AG04450 (cell line): ENCODE measurements at regions not wholly inside any gene's neighbourhood (a gene's known extent, or its start where the extent isn't known, plus 50 kb on each side); places are given as distances from the start of the nearest gene placed in this dataset.

Experiments used
- CTCF ChIA-PET: fragments of 300-600, 350-600 bp; formaldehyde crosslinking; extraction: SDS; loops from one replicate; lab custom pipeline; 2022; ENCODE audit warnings: antibody characterized with exemption, inconsistent platforms; lab: Charles Lee
- POLR2A ChIA-PET: fragments of 350-600 bp; formaldehyde crosslinking; extraction: SDS; loops from one replicate; lab custom pipeline; 2021; ENCODE audit warnings: antibody characterized with exemption, inconsistent platforms; lab: Yijun Ruan, JAX
- DNase-seq: peaks from one replicate; pipeline ENCODE4 v3.0.0-alpha.2; 2011; ENCODE audit warnings: low read depth, low spot score
- H3K27ac ChIP-seq: one replicate; pipeline ENCODE4 v1.5.1; 2012; ENCODE audit warnings: low read depth, low read length, control low read depth
- H3K27me3 ChIP-seq: one replicate; pipeline ENCODE4 v1.6.0; 2012; ENCODE audit warnings: low read length; ENCODE audit not compliant: control insufficient read depth, insufficient read depth
- H3K4me3 ChIP-seq: 2 replicates; pipeline ENCODE4 v1.5.1; 2011; ENCODE audit warnings: mild to moderate bottlenecking, low read depth, low read length, control low read depth
- H3K9me3 ChIP-seq: 2 replicates; pipeline ENCODE4 v1.5.1; 2012; ENCODE audit warnings: low read length; ENCODE audit not compliant: control insufficient read depth, insufficient read depth
- CTCF ChIP-seq: IDR thresholded peaks from 2 replicates; pipeline ENCODE4 v1.5.1; 2011; ENCODE audit warnings: low read depth, low read length, control low read depth, inconsistent platforms

- POLR2A ChIA-PET: no interaction called here
- Histone ChIP-seq H3K4me3 (no peak overlapping the region), H3K27me3 (no peaks in the 10 kb centered on the region), H3K9me3 (no peaks in the 10 kb centered on the region), H3K27ac (no peak overlapping the region)
- no peak for DNase-seq
- CTCF ChIA-PET: interaction anchor here (10.0 kb wide), 1 partner anchor 445 kb away, joined by 212 read pairs; no protein-coding TSS in a partner anchor
- no peak for TF ChIP-seq CTCF
Measured at GRCh38 chr6:160927416-160927815, 64.2 kb upstream of the MAP3K4 start.

- no peaks in the 10 kb centered on the region for H3K27me3 ChIP-seq
- CTCF ChIA-PET: interaction anchor here (1.1 to 10.0 kb wide), 7 partner anchors 8 to 443 kb away, joined by 3 to 212 read pairs (median 18); partner anchors contain the start of gene MAP3K4
- no peak overlapping the region for H3K4me3 ChIP-seq
- no peaks in the 10 kb centered on the region for H3K9me3 ChIP-seq
- DNase-seq: no peak
- no peak overlapping the region for H3K27ac ChIP-seq
- POLR2A ChIA-PET: interaction anchor here (0.6 to 1.0 kb wide), 2 partner anchors 10 to 63 kb away, joined by 3 read pairs; no protein-coding TSS in a partner anchor
- TF ChIP-seq CTCF: no peak
Measured at GRCh38 chr6:160929361-160929760, 62.2 kb upstream of the MAP3K4 start.

- Histone ChIP-seq H3K9me3 (no peaks in the 10 kb centered on the region), H3K4me3 (no peak overlapping the region), H3K27ac (no peak overlapping the region), H3K27me3 (no peaks in the 10 kb centered on the region)
- CTCF ChIA-PET: interaction anchor here (0.5 to 10.0 kb wide), 40 partner anchors 9 to 488 kb away, joined by 3 to 212 read pairs (median 4); partner anchors contain the start of genes AGPAT4 and MAP3K4
- no peak for TF ChIP-seq CTCF
- no peak for DNase-seq
- POLR2A ChIA-PET: interaction anchor here (0.6 to 1.0 kb wide), 3 partner anchors 43 to 195 kb away, joined by 3 to 4 read pairs (median 3); no protein-coding TSS in a partner anchor
Measured at GRCh38 chr6:160929831-160930230, 61.7 kb upstream of the MAP3K4 start.

- peak; percentile 52 for DNase-seq
- TF ChIP-seq CTCF: peak; percentile 82
- ChIA-PET POLR2A (interaction anchor here (0.6 to 1.0 kb wide), 3 partner anchors 43 to 196 kb away, joined by 3 to 4 read pairs (median 4); partner anchors contain the start of gene MAP3K4), CTCF (interaction anchor here (0.5 to 10.0 kb wide), 52 partner anchors 8 to 487 kb away, joined by 3 to 212 read pairs (median 4); partner anchors contain the start of genes AGPAT4 and MAP3K4)
- H3K9me3 ChIP-seq: no peaks in the 10 kb centered on the region
- H3K27ac ChIP-seq: no peak overlapping the region
- H3K27me3 ChIP-seq: no peaks in the 10 kb centered on the region
- peak overlapping the region; percentile 54 for H3K4me3 ChIP-seq
Measured at GRCh38 chr6:160930547-160931377, 60.8 kb upstream of the MAP3K4 start.
